Transverse colon (tissue), 4 donors: ENCODE measurements at regions not wholly inside any gene's neighbourhood (a gene's known extent, or its start where the extent isn't known, plus 50 kb on each side); places are given as distances from the start of the nearest gene placed in this dataset.

Experiments
- CTCF ChIP-seq, 5 experiments: fragments of 200-600 bp in 3 of 5; fragments of 450-650 bp in 2 of 5; sonication (generic) in 3 of 5; IDR thresholded peaks; 1 replicate in 2 of 5; 2 replicates in 3 of 5; pipeline ENCODE4 v1.5.1; 2016 to 2017; ENCODE audit warnings: antibody characterized with exemption in 5 of 5, inconsistent platforms in 3 of 5, mild to moderate bottlenecking in 2 of 5, moderate library complexity in 1 of 5
- EP300 ChIP-seq: sonication (generic); formaldehyde crosslinking; IDR thresholded peaks from one replicate; pipeline ENCODE4 v1.6.1; 2017; ENCODE audit warnings: antibody characterized with exemption, low read depth
- POLR2A ChIP-seq: fragments of 450-650 bp; IDR thresholded peaks from one replicate; pipeline ENCODE4 v1.6.1; 2016; ENCODE audit warnings: antibody characterized with exemption, mild to moderate bottlenecking, moderate library complexity
- POLR2AphosphoS5 ChIP-seq, 3 donors: sonication (generic); formaldehyde crosslinking; IDR thresholded peaks; one replicate each; pipeline ENCODE4 v1.6.1; 2016; ENCODE audit warnings: antibody characterized with exemption in 3 of 3

DNA sequence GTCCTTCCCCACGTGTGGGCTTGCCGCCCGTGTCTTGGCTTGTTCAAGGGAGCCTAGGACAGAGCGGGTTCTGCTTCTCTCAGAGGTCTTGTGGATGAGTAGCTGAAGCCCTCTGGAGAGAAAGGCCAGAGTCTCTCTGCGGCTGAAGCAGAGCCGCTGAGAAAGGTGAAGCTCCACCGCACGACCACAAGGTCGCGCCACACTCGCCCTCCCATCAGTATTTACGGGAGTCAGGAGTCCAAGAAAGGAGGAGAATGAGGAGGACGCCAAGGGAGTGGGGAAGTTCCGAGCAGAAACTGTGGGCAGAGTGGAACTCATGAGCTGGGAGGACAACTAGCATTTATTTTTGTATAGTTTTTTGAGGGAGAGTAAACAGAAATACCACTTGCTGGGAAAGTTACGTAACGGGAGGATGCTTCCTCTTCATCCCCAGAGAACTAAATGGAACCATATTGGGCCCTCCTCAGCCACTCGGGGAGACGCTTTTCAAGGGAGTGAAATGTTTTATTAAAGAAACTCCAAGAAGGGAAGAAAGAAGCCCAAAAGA lies 51.6 kb upstream of the HAO2 start:
- no peak for TF ChIP-seq POLR2A
- no peak for TF ChIP-seq CTCF (IDR thresholded peaks at IDR 0.05)
- TF ChIP-seq EP300 = no peak
- TF ChIP-seq POLR2AphosphoS5 (IDR thresholded peaks at IDR 0.05) = no peak
